Smooth muscle cell (in vitro differentiated cells): ENCODE measurements at regions not wholly inside any gene's neighbourhood (a gene's known extent, or its start where the extent isn't known, plus 50 kb on each side); places are given as distances from the start of the nearest gene placed in this dataset.
"Not testable (repeated sequence)": the region's sequence is repeated elsewhere in the genome, so short reads cannot be mapped to it uniquely, and the experiment has no call there.

ENCODE experiments used
- DNase-seq: peaks from one replicate; lab custom pipeline; 2025; ENCODE audit not compliant: unreplicated experiment; lab: John Stamatoyannopoulos, UW
- H2AFZ ChIP-seq: fragments of 200-600 bp; sonication (generic); 2 replicates; pipeline ENCODE4 v1.6.0; 2016; ENCODE audit warnings: antibody characterized with exemption, low read depth, mild to moderate bottlenecking
- H3F3A ChIP-seq: fragments of 200-600 bp; sonication (generic); 2 replicates; pipeline ENCODE4 v1.6.0; 2017; ENCODE audit warnings: antibody characterized with exemption, low read depth
- H3K27ac ChIP-seq: fragments of 200-600 bp; sonication (generic); 2 replicates; pipeline ENCODE4 v1.5.1; 2016; ENCODE audit warnings: low read depth, mild to moderate bottlenecking
- H3K27me3 ChIP-seq: fragments of 200-600 bp; sonication (generic); 2 replicates; pipeline ENCODE4 v1.6.1; 2016; ENCODE audit warnings: low read depth, mild to moderate bottlenecking
- H3K36me3 ChIP-seq: fragments of 200-600 bp; sonication (generic); 2 replicates; pipeline ENCODE4 v1.5.1; 2016; ENCODE audit warnings: low read depth
- H3K4me1 ChIP-seq: fragments of 200-600 bp; sonication (generic); 2 replicates; pipeline ENCODE4 v1.5.1; 2016; ENCODE audit warnings: low read depth
- H3K4me2 ChIP-seq: fragments of 200-600 bp; sonication (generic); 2 replicates; pipeline ENCODE4 v1.6.0; 2016; ENCODE audit warnings: mild to moderate bottlenecking
- H3K4me3 ChIP-seq: fragments of 200-600 bp; sonication (generic); 2 replicates; pipeline ENCODE4 v1.5.1; 2016; ENCODE audit warnings: mild to moderate bottlenecking
- H3K79me2 ChIP-seq: fragments of 200-600 bp; sonication (generic); 2 replicates; pipeline ENCODE4 v1.6.0; 2016; ENCODE audit warnings: low read depth, mild to moderate bottlenecking
- H3K9ac ChIP-seq: fragments of 200-600 bp; sonication (generic); 2 replicates; pipeline ENCODE4 v1.6.0; 2016; ENCODE audit warnings: low read depth
- H3K9me3 ChIP-seq: fragments of 200-600 bp; sonication (generic); replicated peaks from 2 replicates; pipeline ENCODE4 v1.5.1; 2016; ENCODE audit warnings: low read depth
- H4K20me1 ChIP-seq: fragments of 200-600 bp; sonication (generic); 2 replicates; pipeline ENCODE4 v1.6.0; 2016; ENCODE audit warnings: low read depth
- WGBS: methylation state at CpG from one replicate; pipeline ENCODE4 v1.1.7; 2016; ENCODE audit warnings: low lambda C conversion rate; 5-methylcytosine and 5-hydroxymethylcytosine counted together
- TF ChIP-seq, protein P1 (sequence below): fragments of 200-600 bp; sonication (generic); IDR thresholded peaks from 2 replicates; pipeline ENCODE4 v1.5.1; 2017; ENCODE audit warnings: borderline replicate concordance, mild to moderate bottlenecking, antibody characterized with exemption; ENCODE audit not compliant: insufficient read depth, poor library complexity, severe bottlenecking

DNA sequence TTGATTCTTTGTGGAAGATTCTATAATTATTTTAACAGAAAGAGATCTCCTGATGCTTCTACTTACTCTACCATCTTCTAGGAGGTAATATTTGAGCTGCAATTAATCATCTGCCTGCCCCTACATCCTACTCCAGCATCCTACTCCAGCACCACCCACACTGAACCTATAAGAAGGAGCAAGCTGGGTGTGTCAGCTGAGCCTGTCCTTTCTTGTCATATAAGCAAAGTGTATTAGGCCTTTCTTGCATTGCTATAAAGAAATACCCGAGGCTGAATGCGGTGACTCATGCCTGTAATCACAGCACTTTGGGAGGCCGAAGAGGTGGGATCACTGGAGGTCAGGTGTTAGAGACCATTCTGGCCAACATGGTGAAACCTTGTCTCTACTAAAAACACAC, 84.2 kb upstream of the ARG1 start:
- DNase-seq = no peak

DNA sequence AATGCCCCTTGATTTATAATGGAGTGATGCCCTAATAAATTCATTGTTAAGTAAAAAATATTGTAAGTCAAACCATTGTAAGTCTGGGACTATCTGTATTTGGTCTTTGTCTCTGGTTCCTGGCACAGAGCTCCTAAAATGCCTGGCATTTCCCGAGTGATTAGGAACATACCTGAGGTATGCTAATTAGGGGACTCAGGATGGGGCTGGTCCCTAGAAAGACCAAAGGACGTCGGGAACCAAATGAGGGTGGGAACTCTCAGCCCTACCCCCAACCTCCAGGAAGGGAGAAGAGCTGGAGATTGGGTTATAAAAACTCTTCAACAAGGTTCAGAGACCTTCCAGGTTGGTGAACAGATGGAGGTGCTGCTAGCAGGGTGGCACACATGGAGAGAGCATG, 82.6 kb upstream of the ARG1 start:
- no peak overlapping the region for H3K4me3 ChIP-seq
- H4K20me1 ChIP-seq = no peaks in the 10 kb centered on the region
- DNase-seq = no peak
- no peak overlapping the region for H3K4me2 ChIP-seq
- H3K9ac ChIP-seq = no peak overlapping the region
- H2AFZ ChIP-seq = no peak overlapping the region
- H3K9me3 ChIP-seq = no peaks in the 10 kb centered on the region
- 2% methylated on average over 3 of the region's 3 CpGs for WGBS
- H3K27ac ChIP-seq = no peak overlapping the region
- TF ChIP-seq, protein P1, sequence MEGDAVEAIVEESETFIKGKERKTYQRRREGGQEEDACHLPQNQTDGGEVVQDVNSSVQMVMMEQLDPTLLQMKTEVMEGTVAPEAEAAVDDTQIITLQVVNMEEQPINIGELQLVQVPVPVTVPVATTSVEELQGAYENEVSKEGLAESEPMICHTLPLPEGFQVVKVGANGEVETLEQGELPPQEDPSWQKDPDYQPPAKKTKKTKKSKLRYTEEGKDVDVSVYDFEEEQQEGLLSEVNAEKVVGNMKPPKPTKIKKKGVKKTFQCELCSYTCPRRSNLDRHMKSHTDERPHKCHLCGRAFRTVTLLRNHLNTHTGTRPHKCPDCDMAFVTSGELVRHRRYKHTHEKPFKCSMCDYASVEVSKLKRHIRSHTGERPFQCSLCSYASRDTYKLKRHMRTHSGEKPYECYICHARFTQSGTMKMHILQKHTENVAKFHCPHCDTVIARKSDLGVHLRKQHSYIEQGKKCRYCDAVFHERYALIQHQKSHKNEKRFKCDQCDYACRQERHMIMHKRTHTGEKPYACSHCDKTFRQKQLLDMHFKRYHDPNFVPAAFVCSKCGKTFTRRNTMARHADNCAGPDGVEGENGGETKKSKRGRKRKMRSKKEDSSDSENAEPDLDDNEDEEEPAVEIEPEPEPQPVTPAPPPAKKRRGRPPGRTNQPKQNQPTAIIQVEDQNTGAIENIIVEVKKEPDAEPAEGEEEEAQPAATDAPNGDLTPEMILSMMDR = no peak
- no peaks in the 10 kb centered on the region for H3K79me2 ChIP-seq
- no peaks in the 10 kb centered on the region for H3F3A ChIP-seq
- H3K4me1 ChIP-seq = no peaks in the 10 kb centered on the region
- no peaks in the 10 kb centered on the region for H3K27me3 ChIP-seq
- no peaks in the 10 kb centered on the region for H3K36me3 ChIP-seq

More for the DNA sequence above, 84.2 kb upstream of the ARG1 start:
- WGBS = 67% methylated on average over 3 of the region's 3 CpGs
- H3K4me1 ChIP-seq = no peaks in the 10 kb centered on the region
- TF ChIP-seq, protein P1 = no peak
- H3K4me2 ChIP-seq = no peak overlapping the region
- H3K36me3 ChIP-seq = no peaks in the 10 kb centered on the region
- no peak overlapping the region for H3K9ac ChIP-seq
- H3K9me3 ChIP-seq = no peaks in the 10 kb centered on the region
- no peaks in the 10 kb centered on the region for H3K27me3 ChIP-seq
- no peak overlapping the region for H2AFZ ChIP-seq
- no peak overlapping the region for H3K27ac ChIP-seq
- H4K20me1 ChIP-seq = no peaks in the 10 kb centered on the region
- H3K79me2 ChIP-seq = no peaks in the 10 kb centered on the region
- no peak overlapping the region for H3K4me3 ChIP-seq
- no peaks in the 10 kb centered on the region for H3F3A ChIP-seq

DNA sequence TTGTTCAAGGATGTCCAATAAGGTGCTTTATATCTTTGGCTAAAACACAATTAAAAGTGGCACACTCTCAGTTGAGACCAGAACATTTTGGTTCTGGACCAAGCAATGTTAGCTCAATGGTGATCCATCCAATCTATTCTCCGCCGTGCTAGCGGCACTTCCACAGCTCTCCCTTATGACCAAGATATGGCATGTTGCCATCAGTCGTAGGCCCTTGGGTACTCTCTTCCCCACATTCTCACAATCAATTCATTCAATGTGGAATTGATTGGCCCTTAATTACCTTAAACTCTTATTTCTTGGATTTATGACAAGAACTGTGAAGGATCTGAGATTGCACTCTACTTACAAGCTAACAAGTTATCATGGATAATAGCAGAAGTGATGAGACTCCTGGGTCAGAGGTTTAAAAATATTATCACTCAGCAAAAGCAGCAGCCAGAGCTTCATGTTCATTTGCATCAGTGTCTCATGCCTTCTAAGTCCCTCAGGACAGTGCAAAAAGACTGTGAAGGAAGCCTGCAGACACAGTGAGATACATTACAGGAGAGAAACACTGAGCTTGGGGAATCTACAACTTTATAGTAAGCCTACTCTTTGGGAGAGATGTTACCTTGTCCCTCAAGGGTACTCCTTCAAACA, 80.0 kb upstream of the ARG1 start:
- Histone ChIP-seq H3K4me2 (no peak overlapping the region), H2AFZ (no peak overlapping the region), H3K4me3 (no peak overlapping the region), H3K4me1 (no peaks in the 10 kb centered on the region), H3K79me2 (no peaks in the 10 kb centered on the region), H4K20me1 (no peaks in the 10 kb centered on the region), H3K36me3 (no peaks in the 10 kb centered on the region), H3F3A (no peaks in the 10 kb centered on the region), H3K9me3 (no peaks in the 10 kb centered on the region), H3K27ac (no peak overlapping the region), H3K27me3 (no peaks in the 10 kb centered on the region), H3K9ac (no peak overlapping the region)
- TF ChIP-seq, protein P1 = no peak
- WGBS = 92% methylated on average over 4 of the region's 4 CpGs
- no peak for DNase-seq

DNA sequence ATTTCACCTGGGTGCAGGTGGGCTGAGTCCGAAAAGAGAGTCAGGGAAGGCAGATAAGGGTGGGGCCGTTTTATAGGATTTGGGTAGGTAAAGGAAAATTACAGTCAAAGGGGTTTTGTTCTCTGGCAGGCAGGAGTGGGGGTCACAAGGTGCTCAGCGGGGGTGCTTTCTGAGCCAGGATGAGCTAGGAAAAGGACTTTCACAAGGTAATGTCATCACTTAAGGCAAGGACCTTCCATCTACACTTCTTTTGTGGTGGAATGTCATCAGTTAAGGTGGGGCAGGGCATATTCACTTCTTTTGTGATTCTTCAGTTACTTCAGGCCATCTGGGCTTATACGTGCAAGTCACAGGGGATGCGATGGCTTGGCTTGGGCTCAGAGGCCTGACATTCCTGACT, 68.6 kb upstream of the ARG1 start:
- 79% methylated on average over 5 of the region's 5 CpGs for WGBS
- H3K4me3 ChIP-seq, H3K36me3 ChIP-seq, H3K4me2 ChIP-seq, H2AFZ ChIP-seq, H3K9ac ChIP-seq, H4K20me1 ChIP-seq, H3K27me3 ChIP-seq, H3K9me3 ChIP-seq, H3K4me1 ChIP-seq, DNase-seq, H3F3A ChIP-seq, H3K27ac ChIP-seq, H3K79me2 ChIP-seq: not testable (repeated sequence)
